GM19438 (cell line): ENCODE measurements at regions not wholly inside any gene's neighbourhood (a gene's known extent, or its start where the extent isn't known, plus 50 kb on each side); places are given as distances from the start of the nearest gene placed in this dataset.
"Not testable (repeated sequence)": the region's sequence is repeated elsewhere in the genome, so short reads cannot be mapped to it uniquely, and the experiment has no call there.

Experiments used
- ATAC-seq: cut with Tn5 transposase; IDR thresholded peaks from one replicate; pipeline ENCODE4 v1.9.1; 2021; ENCODE audit warnings: low read depth; ENCODE audit not compliant: unreplicated experiment

DNA sequence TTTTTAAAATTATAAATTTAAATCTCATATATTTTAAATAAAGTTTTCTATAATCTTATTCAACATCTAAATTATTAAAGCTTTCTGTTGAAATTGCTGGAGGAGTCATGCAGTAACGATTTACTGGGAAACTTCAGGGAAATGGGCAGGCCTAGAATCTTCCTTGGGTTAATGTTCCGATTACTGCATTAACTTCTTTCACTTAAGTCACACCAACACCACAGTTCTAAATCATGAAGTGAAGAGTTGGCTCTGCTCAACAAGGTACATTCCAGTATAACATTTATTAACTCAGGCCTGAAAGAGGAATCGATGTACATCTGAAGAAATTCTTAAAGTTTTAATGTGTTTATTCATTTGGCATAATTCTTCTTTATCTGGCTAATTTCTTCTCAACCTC lies 244.3 kb downstream of the CCER1 start:
- no peak for ATAC-seq

DNA sequence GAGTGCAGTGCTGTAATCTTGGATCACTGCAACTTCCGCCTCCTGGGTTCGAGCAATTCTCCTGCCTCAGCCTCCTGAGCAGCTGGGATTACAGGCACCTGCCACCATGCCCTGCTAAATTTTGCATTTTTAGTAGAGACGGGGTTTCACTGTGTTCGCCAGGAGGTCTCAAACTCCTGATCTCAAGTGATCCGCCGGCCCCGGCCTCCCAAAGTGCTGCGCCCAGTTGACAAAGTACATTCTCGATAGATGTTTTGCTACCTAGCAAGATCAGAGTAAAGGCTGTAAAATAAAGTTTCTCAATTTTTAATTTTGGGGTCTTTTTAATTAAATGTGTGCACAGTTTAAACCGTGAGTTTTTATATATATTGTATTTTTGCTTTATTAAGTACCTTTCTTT lies 248.9 kb downstream of the CCER1 start:
- no peak for ATAC-seq

GRCh38 chr12:90695415-90695814 lies 259.6 kb downstream of the CCER1 start:
- no peak for ATAC-seq

DNA sequence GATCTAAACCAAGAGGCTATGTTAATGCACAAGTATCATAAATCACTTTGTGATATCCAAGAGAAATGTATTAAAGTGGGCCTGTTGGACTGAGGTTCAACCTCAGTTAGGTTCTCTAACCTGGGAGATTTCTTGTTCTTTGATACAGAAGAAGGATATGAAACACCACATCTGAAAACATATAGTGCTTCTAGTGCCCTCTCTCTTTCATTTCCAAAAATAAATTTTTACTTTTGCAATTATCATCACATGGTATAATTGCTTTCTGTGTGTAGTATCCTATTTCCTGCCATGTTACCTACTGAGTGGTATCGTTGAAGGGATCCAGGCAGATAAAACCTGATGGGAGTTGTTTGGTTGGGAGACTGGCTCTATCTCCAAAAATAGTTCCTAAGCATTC lies 264.9 kb downstream of the CCER1 start:
- ATAC-seq = no peak

GRCh38 chr12:90687682-90688081 lies 267.3 kb downstream of the CCER1 start:
- ATAC-seq = not testable (repeated sequence)

DNA sequence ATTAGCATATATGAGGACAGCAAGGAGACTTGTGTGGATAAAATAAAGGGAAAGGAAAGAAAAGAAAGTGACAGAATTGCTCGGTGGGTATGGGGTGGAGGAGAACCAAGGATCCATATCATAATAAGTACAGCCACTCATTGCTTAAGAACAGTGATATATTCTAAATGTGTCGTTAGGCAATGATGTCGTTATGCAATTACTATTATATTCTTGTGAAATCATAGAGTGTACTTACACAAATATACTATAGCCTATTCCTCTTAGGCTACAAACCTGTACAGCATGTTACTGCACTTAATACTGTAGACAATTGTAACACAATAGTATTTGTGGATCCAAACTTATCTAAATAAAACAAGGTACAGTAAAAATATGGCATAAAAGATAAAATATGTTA lies 271.1 kb downstream of the CCER1 start:
- ATAC-seq = no peak

- no peak for ATAC-seq
Measured at GRCh38 chr12:90682398-90682797, 272.6 kb downstream of the CCER1 start.

GRCh38 chr12:90679674-90680073 lies 275.3 kb downstream of the CCER1 start:
- ATAC-seq = no peak

DNA sequence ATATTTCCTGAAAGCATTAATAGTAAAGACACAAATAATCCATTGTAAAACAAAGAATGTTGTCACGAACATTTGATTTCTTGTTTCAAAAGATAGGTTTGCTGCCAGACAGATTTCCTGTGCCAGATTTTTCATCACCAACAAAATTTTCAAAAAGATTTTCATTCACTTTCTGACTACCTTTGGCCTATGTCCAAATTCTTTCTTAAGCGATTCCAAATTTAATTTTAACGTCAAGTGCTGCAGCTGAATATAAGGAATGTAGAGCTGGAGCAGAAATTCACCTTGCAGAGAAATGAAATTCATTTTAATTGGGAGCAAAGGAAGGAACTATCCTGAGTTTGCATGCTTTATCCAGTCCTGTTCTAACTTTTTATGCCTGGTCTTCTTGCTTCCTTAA lies 277.4 kb downstream of the CCER1 start:
- ATAC-seq = no peak

GRCh38 chr12:90677055-90677454 lies 277.9 kb downstream of the CCER1 start:
- no peak for ATAC-seq

DNA sequence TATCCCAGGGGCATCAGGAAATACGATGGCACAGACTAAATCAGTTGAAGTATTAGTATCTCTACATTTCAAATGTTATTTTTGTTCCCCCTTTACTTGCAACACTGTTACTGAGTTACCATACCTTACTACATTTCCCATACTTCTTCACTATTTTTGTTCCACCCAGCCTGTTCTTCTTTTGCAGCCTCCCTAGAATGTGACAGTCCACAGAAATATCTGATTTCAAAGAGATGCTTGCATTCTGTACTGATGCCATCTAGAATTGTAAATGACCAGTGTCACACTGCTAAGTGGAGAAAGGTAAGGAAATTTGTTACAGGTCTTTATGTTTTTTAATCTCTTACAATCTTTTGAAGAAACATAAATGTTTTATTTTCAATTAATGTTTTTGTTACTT lies 279.9 kb downstream of the CCER1 start:
- no peak for ATAC-seq

DNA sequence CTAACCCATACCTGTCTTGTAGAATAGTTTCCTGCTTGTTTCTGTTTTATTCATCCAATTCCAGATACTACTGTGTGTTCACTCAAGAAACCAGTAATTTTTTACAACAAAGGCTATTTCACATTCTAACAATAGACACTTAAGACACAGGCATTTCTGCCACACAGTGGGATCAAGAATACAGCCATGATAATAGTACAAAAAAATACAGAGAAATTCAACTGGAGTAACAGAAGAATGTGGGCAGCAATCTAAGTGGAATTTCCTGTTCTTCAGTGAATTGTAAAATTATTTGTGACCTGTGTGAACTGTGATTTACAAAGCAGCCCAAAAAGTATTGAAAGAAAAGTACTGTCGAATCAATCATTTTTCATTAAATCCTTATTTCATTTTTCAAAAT lies 282.9 kb downstream of the CCER1 start:
- no peak for ATAC-seq

DNA sequence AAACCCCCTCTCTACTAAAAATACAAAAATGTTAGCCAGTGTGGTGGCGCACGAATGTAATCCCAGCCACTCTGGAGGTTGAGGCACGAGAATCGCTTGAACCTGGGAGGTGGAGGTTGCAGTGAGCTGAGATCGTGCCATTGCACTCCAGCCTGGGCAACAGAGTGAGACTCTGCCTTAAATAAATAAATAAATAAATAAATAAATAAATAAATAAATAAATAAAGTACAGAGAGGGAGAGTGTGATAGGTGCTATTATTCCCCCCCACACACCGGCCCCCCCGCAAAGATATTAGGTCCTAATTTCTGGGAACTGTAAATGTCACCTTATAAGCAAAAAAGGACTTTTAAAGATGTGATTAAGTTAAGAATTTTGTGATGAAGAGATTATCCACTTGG lies 291.0 kb downstream of the CCER1 start:
- not testable (repeated sequence) for ATAC-seq

DNA sequence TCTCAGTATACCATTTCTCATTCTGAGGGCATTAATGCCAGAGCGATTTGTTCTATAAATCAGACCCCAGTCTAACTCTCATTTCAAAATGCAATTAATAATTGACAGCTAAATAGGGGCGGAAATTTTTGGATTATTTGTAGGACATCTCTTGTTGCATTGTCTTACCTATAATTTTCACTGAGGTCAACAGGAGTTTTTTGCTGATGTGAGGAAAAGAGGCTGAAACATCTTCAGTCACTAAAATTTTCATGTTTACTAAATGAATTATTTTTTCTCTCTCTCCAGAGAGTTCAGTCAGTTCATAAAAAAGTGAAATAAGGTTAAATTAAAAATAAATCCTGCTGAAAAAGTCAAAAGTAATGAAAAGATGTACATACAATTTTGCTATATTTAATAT lies 295.9 kb downstream of the CCER1 start:
- no peak for ATAC-seq

- no peak for ATAC-seq
Measured at GRCh38 chr12:90653040-90653439, 301.9 kb downstream of the CCER1 start.

- no peak for ATAC-seq
Measured at GRCh38 chr12:90652280-90652679, 302.7 kb downstream of the CCER1 start.

DNA sequence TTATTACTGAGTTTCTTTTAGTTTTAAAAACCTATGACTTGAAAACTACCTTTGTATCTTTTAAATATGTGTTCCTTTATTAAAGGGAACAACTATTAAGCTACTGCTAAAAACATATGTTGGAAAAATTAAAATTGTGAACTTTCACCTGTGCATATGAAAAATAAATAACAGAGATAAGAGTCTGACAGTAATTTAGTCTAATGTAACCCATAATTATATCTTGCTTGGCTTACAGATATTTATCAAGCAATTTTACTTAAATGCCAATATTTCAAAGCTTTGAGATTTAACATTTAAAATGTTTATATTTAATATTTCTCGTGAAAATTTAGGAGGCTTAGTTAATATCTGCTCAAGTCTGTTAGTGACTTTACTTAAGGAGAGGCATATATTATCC lies 309.8 kb downstream of the CCER1 start:
- ATAC-seq = no peak

- no peak for ATAC-seq
Measured at GRCh38 chr12:90631591-90632212, 323.3 kb downstream of the CCER1 start.

- ATAC-seq = no peak
Measured at GRCh38 chr12:90630006-90630405, 325.0 kb downstream of the CCER1 start.

DNA sequence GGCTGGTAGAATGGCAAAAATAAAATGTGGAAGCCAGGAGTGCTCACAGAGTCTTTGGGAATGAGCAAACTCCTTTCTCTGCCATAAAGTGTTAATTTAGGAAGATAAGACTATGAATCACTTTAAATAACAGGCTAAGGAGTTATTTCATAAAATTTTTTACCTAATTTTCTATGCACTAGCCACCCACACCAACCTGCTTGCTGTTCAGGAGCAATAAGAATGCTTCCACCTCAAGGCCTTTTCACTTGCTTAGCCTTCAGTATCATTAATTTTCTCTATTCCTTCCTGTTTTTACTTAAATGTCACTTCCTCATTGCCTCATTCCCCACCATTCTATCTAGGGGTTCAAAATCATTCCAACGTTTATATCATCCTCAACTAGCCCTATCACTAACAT lies 326.8 kb downstream of the CCER1 start:
- ATAC-seq = no peak

DNA sequence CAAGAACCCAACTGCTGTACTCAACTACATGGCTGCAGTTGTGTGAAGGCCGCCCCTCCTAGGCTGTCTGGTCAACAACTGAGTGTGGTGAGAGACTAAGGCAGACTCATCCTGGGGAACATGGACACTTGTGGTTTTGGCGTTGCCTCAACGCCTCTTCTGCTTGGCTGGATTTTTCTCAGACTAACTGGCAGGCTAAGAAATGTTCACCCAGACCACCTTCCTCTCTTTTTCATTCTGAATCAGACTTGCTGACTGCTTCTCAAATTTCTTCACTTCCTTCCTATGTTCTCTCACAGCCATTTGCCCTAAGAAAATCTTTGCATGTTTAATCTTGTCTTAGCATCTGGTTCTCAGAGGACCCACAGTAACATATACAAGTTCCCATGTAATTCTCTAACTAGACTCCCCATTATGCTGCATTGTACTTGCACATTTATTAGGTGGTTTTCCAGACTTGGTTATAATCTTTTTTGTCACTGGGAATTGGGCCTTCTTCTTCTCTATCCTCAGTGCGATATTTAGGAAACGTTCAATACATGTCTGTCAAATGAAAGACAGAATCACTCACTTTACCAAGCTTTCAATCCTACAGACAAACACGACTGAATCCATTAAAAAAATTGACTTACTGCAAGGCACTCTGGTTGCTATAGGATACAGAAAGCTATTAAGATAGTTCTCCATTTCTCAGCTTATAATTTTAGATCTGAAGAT lies 327.6 kb downstream of the CCER1 start:
- no peak for ATAC-seq

- ATAC-seq = no peak
Measured at GRCh38 chr12:90622431-90622830, 332.5 kb downstream of the CCER1 start.

GRCh38 chr12:90621927-90622326 lies 333.0 kb downstream of the CCER1 start:
- no peak for ATAC-seq
